ENCODE measurements at regions not wholly inside any gene's neighbourhood (a gene's known extent, or its start where the extent isn't known, plus 50 kb on each side); places are given as distances from the start of the nearest gene placed in this dataset.

- no peak for TF ChIP-seq TAF1 (IDR thresholded peaks at IDR 0.05; ENCODE audit: low read depth)
- no peak for TF ChIP-seq CTCF (IDR thresholded peaks at IDR 0.05; ENCODE audit: poor library complexity, severe bottlenecking)
- TF ChIP-seq EZH2 (IDR thresholded peaks at IDR 0.05; ENCODE audit: borderline replicate concordance, insufficient read depth, low read length, poor library complexity, severe bottlenecking): no peak
Observed at GRCh38 chr4:130574215-130574614, 1478.3 kb downstream of the C4orf33 start.

Measured in neural cell (in vitro differentiated cells).